Transverse colon (tissue), 4 donors: ENCODE measurements at regions not wholly inside any gene's neighbourhood (a gene's known extent, or its start where the extent isn't known, plus 50 kb on each side); places are given as distances from the start of the nearest gene placed in this dataset.

Source experiments
- DNase-seq: peaks from one replicate; pipeline ENCODE4 v3.0.0-alpha.2; 2019
- H3K27ac ChIP-seq, 4 donors: fragments of 200-600 bp; sonication (generic); 2 replicates each; pipeline ENCODE4 v1.5.1; 2016 to 2018; ENCODE audit warnings: inconsistent platforms in 4 of 4
- H3K27me3 ChIP-seq: fragments of 200-600 bp; sonication (generic); 2 replicates; pipeline ENCODE4 v1.5.1; 2017; ENCODE audit warnings: inconsistent platforms
- H3K36me3 ChIP-seq, 4 donors: fragments of 200-600 bp; sonication (generic); 2 replicates each; pipeline ENCODE4 v1.5.1; 2017 to 2019; ENCODE audit warnings: inconsistent platforms in 4 of 4
- H3K4me1 ChIP-seq, 4 donors: fragments of 200-600 bp; sonication (generic); 2 replicates each; pipeline ENCODE4 v1.5.1; 2017 to 2020; ENCODE audit warnings: inconsistent platforms in 4 of 4
- H3K4me3 ChIP-seq, 4 donors: fragments of 200-600 bp; sonication (generic); 1 replicate in 1 of 4; 2 replicates in 3 of 4; pipeline versions ENCODE4 v1.5.1 to v1.6.1; 2017 to 2019; ENCODE audit warnings: inconsistent platforms in 4 of 4
- H3K9me3 ChIP-seq, 2 donors: fragments of 200-600 bp; sonication (generic); 2 replicates each; pipeline ENCODE4 v1.5.1; 2017 to 2019; ENCODE audit warnings: inconsistent platforms in 2 of 2
- CTCF ChIP-seq, 5 experiments: fragments of 200-600 bp in 3 of 5; fragments of 450-650 bp in 2 of 5; sonication (generic) in 3 of 5; IDR thresholded peaks; 1 replicate in 2 of 5; 2 replicates in 3 of 5; pipeline ENCODE4 v1.5.1; 2016 to 2017; ENCODE audit warnings: antibody characterized with exemption in 5 of 5, inconsistent platforms in 3 of 5, mild to moderate bottlenecking in 2 of 5, moderate library complexity in 1 of 5
- EP300 ChIP-seq: sonication (generic); formaldehyde crosslinking; IDR thresholded peaks from one replicate; pipeline ENCODE4 v1.6.1; 2017; ENCODE audit warnings: antibody characterized with exemption, low read depth
- POLR2A ChIP-seq: fragments of 450-650 bp; IDR thresholded peaks from one replicate; pipeline ENCODE4 v1.6.1; 2016; ENCODE audit warnings: antibody characterized with exemption, mild to moderate bottlenecking, moderate library complexity
- POLR2AphosphoS5 ChIP-seq, 3 donors: sonication (generic); formaldehyde crosslinking; IDR thresholded peaks; one replicate each; pipeline ENCODE4 v1.6.1; 2016; ENCODE audit warnings: antibody characterized with exemption in 3 of 3
- WGBS, 2 donors: methylation state at CpG; one replicate each; pipeline ENCODE4 v1.1.5; 2018; ENCODE audit warnings: low coverage in 1 of 2; 5-methylcytosine and 5-hydroxymethylcytosine counted together
- in situ Hi-C, 4 donors: fragments of 200-750 bp; cut with MboI; loops; one replicate each; pipeline versions ENCODE4 v1.15.0 to v1.15.1; 2017; ENCODE audit warnings: low sequenced_read_pairs in 3 of 4, low pct_ligation_motif_present in 1 of 4, low pct_unique_long_range_greater_than_20kb in 1 of 4
- intact Hi-C: fragments of 100-400 bp; cut with DNase I; formaldehyde crosslinking; loops from one replicate; pipeline ENCODE4 v1.15.1; 2023; ENCODE audit warnings: low total_unique reads

DNA sequence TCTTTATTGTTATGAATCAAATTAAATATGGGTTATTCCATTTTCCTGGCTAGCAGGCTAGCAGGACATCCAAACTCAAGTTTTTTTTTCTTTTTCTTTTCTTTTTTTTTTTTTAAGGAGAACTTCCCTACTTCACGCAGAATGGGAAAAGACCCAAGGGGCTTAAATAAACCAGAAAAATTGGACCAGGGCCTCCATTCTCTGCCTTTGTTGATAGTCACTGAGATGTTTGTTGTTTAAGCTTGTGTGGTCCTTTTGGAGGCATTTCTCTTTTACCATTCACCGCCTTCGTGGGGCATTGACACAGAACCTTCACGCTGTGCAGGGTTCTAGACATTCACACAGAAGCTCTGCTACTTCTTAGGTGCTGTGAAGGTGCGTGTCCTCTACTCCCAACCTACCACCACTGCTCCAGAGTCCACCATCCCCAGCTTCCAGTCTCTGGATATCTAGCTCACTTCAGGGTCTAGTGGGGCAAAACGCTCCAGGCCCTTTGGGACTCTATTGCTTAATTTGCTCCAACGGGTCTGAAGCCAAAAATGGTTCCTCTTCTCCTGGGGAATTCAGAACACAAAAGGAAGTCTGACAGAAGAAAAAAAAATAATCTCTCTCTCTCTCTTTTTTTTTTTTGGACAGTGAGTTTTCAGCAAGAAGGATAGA lies 301.3 kb downstream of the AEBP2 start:
- in situ Hi-C loops, result no loop called here

DNA sequence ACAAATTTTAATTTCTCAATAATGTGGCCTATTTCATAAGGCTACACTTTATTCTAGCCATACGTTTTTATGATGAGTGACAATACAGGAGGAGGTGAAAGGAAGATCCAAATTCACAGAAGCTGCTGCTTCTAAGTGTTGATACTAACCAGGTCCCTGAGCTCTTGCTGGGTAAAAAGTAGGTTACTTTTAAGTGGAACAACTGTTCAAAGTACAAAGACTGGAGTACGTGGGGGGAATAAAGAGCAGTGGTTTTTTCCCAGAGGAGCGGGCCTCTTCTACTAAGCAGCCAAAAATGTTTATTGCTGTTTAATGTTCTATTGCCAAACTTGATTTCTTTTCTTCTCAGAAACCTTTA lies 301.8 kb downstream of the AEBP2 start:
- no peaks in the 10 kb centered on the region for H3K9me3 ChIP-seq
- in situ Hi-C loops, result no loop called here
- no peak for DNase-seq

More for the DNA sequence above, 301.3 kb downstream of the AEBP2 start:
- Histone ChIP-seq H3K36me3 (no peaks in the 10 kb centered on the region), H3K27me3 (no peaks in the 10 kb centered on the region), H3K27ac (peak overlapping the region; percentile 7 to 61 (median 41)), H3K9me3 (no peaks in the 10 kb centered on the region), H3K4me3 (no peak overlapping the region), H3K4me1 (peaks cover 0 to 5% (median 2%) of the 10 kb centered on the region in 4 donors)
- TF ChIP-seq CTCF (IDR thresholded peaks at IDR 0.05) (no peak), EP300 (no peak), POLR2A (no peak), POLR2AphosphoS5 (IDR thresholded peaks at IDR 0.05) (no peak)
- intact Hi-C loops, result no loop called here
- DNase-seq, result no peak
- 58 to 75% methylated on average over 5 to 7 of the region's 7 CpGs for WGBS, 2 donors

DNA sequence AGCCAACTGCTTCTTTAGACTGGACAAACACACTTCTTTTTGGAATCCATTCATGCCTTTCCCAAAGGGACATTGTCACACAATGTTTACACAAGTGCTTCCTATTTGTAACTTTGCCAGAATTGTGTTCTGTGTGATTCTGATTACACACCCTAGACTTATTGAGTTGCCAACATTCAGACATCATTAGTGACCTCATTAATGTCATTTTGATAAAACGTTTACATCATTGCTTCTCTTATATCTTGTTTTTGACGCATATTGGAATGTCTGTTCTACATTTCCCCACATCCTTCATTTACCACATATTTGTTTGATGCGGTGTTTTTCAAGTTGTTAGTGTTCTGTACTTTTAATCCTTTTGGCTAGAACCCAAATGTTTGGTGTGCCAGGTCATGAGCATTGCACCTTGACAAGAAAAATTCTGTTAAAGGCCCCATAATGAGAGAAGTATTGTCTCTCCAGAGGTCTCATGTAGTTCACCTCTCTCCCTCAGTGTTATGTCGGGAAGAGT lies 305.5 kb downstream of the AEBP2 start:
- in situ Hi-C loops, result no loop called here
- H3K36me3 ChIP-seq, result no peaks in the 10 kb centered on the region

More for the DNA sequence above, 301.8 kb downstream of the AEBP2 start:
- TF ChIP-seq POLR2AphosphoS5 (IDR thresholded peaks at IDR 0.05) (peak in 2 of 3 donors; percentile 23 to 44), CTCF (IDR thresholded peaks at IDR 0.05) (no peak)
- Histone ChIP-seq H3K27me3 (no peaks in the 10 kb centered on the region), H3K4me1 (peaks cover 0 to 5% (median 2%) of the 10 kb centered on the region in 4 donors), H3K4me3 (no peak overlapping the region), H3K36me3 (no peaks in the 10 kb centered on the region), H3K27ac (peak overlapping the region; percentile 18 to 61 (median 41))
- WGBS, 2 donors, result 22 to 30% methylated on average over 2 to 3 of the region's 3 CpGs
- intact Hi-C loops, result no loop called here

GRCh38 chr12:19746471-19746870 lies 307.2 kb downstream of the AEBP2 start:
- intact Hi-C loops (no loop called here), in situ Hi-C loops (no loop called here)
- WGBS, 2 donors, result 46 to 53% methylated on average over 4 of the region's 4 CpGs

More for the DNA sequence above, 305.5 kb downstream of the AEBP2 start:
- H3K27me3 ChIP-seq, result no peaks in the 10 kb centered on the region
- H3K9me3 ChIP-seq, result peaks cover 0 to 5% of the 10 kb centered on the region in 2 donors
- TF ChIP-seq POLR2AphosphoS5 (IDR thresholded peaks at IDR 0.05) (peak; percentile 5 to 25 (median 14)), CTCF (IDR thresholded peaks at IDR 0.05) (no peak)
- H3K4me1 ChIP-seq, result peaks cover 0 to 7% (median 2%) of the 10 kb centered on the region in 4 donors
- no peak for DNase-seq
- H3K4me3 ChIP-seq, result no peak overlapping the region
- WGBS, 2 donors, result 59 to 60% methylated on average over 4 of the region's 4 CpGs
- H3K27ac ChIP-seq, result no peak overlapping the region
- intact Hi-C loops, result no loop called here

More at GRCh38 chr12:19746471-19746870, 307.2 kb downstream of the AEBP2 start:
- no peak overlapping the region for H3K4me3 ChIP-seq
- no peak overlapping the region for H3K27ac ChIP-seq
- no peaks in the 10 kb centered on the region for H3K27me3 ChIP-seq
- H3K36me3 ChIP-seq, result no peaks in the 10 kb centered on the region
- DNase-seq, result no peak
- peaks cover 0 to 3% (median 0%) of the 10 kb centered on the region in 4 donors for H3K4me1 ChIP-seq
- no peak for TF ChIP-seq EP300
- no peak for TF ChIP-seq POLR2A
- TF ChIP-seq CTCF (IDR thresholded peaks at IDR 0.05), result no peak
- no peak for TF ChIP-seq POLR2AphosphoS5 (IDR thresholded peaks at IDR 0.05)
- H3K9me3 ChIP-seq, result peaks cover 0 to 5% of the 10 kb centered on the region in 2 donors
